NCI-H748 treated with DMSO at 0.1 percent for 48 hours (cell line): ENCODE measurements at regions not wholly inside any gene's neighbourhood (a gene's known extent, or its start where the extent isn't known, plus 50 kb on each side); places are given as distances from the start of the nearest gene placed in this dataset.

Experiments
- DNase-seq: peaks from one replicate; lab custom pipeline; 2025; lab: John Stamatoyannopoulos, UW

GRCh38 chr2:160918258-160918657 is 242.0 kb upstream of the TANK start:
- DNase-seq: no peak

GRCh38 chr2:160918906-160919503 is 241.2 kb upstream of the TANK start:
- DNase-seq: peak; percentile 45

GRCh38 chr2:160920061-160920460 is 240.2 kb upstream of the TANK start:
- DNase-seq: no peak

GRCh38 chr2:160920791-160921303 is 239.4 kb upstream of the TANK start:
- no peak for DNase-seq

GRCh38 chr2:160921386-160921964 is 238.8 kb upstream of the TANK start:
- DNase-seq: no peak

- DNase-seq: no peak
These were observed 235.3 kb upstream of the TANK start for GRCh38 chr2:160924936-160925353.

GRCh38 chr2:160925956-160926355 is 234.3 kb upstream of the TANK start:
- DNase-seq: no peak

GRCh38 chr2:160927324-160927723 is 232.9 kb upstream of the TANK start:
- no peak for DNase-seq

GRCh38 chr2:160928854-160929301 is 231.3 kb upstream of the TANK start:
- no peak for DNase-seq

GRCh38 chr2:160931531-160931930 is 228.7 kb upstream of the TANK start:
- DNase-seq: no peak

- DNase-seq: no peak
These were observed 227.3 kb upstream of the TANK start for GRCh38 chr2:160932960-160933359.

GRCh38 chr2:160934263-160934662 is 226.0 kb upstream of the TANK start:
- no peak for DNase-seq

GRCh38 chr2:160934991-160935390 is 225.2 kb upstream of the TANK start:
- no peak for DNase-seq

GRCh38 chr2:160936044-160936806 is 224.0 kb upstream of the TANK start:
- no peak for DNase-seq

GRCh38 chr2:160940271-160940670 is 220.0 kb upstream of the TANK start:
- DNase-seq: no peak

GRCh38 chr2:160940699-160941098 is 219.5 kb upstream of the TANK start:
- no peak for DNase-seq

- no peak for DNase-seq
These were observed 218.9 kb upstream of the TANK start for GRCh38 chr2:160941290-160941846.

GRCh38 chr2:160942476-160943142 is 217.6 kb upstream of the TANK start:
- no peak for DNase-seq

GRCh38 chr2:160943414-160943813 is 216.8 kb upstream of the TANK start:
- DNase-seq: no peak

GRCh38 chr2:160952464-160953254 is 207.6 kb upstream of the TANK start:
- DNase-seq: no peak

- no peak for DNase-seq
These were observed 204.7 kb upstream of the TANK start for GRCh38 chr2:160955578-160955977.
